HCT116 (cell line): ENCODE measurements at regions not wholly inside any gene's neighbourhood (a gene's known extent, or its start where the extent isn't known, plus 50 kb on each side); places are given as distances from the start of the nearest gene placed in this dataset.

Experiments
- ELF1 ChIP-seq: IDR thresholded peaks from 2 replicates; pipeline ENCODE4 v1.6.1; 2012; ENCODE audit warnings: low read depth, borderline replicate concordance
- EZH2 ChIP-seq: fragments of 200-600 bp; sonication (generic); IDR thresholded peaks from 2 replicates; pipeline ENCODE4 v1.6.1; 2017; ENCODE audit warnings: antibody characterized with exemption, mixed run types
- POLR2A ChIP-seq: IDR thresholded peaks from 2 replicates; pipeline ENCODE4 v1.7.0; 2011; ENCODE audit warnings: borderline replicate concordance; ENCODE audit not compliant: insufficient read depth, insufficient read length; ENCODE audit errors: extremely low read depth
- POLR2AphosphoS5 ChIP-seq: IDR thresholded peaks from 2 replicates; pipeline ENCODE4 v1.6.1; 2011; ENCODE audit warnings: mild to moderate bottlenecking, low read depth, low read length, moderate library complexity
- SP1 ChIP-seq: IDR thresholded peaks from 2 replicates; pipeline ENCODE4 v1.6.1; 2012; ENCODE audit warnings: low read depth
- SRF ChIP-seq: IDR thresholded peaks from 2 replicates; pipeline ENCODE4 v1.6.1; 2012; ENCODE audit warnings: low read depth
- TCF7L2 ChIP-seq: IDR thresholded peaks from 2 replicates; pipeline ENCODE4 v1.7.0; 2011; ENCODE audit warnings: borderline replicate concordance, inconsistent platforms; ENCODE audit not compliant: insufficient read depth, insufficient read length; ENCODE audit errors: extremely low read depth
- YY1 ChIP-seq: IDR thresholded peaks from 2 replicates; pipeline ENCODE4 v1.6.1; 2011; ENCODE audit warnings: low read length, low read depth, moderate library complexity, mild to moderate bottlenecking; ENCODE audit not compliant: insufficient replicate concordance; ENCODE audit errors: extremely low read depth
- ZFX ChIP-seq: fragments of 450-650 bp; IDR thresholded peaks from 2 replicates; pipeline ENCODE4 v1.6.1; 2017
- ZNF274 ChIP-seq: fragments of 200-500 bp; sonication (Bioruptor generic); IDR thresholded peaks from 2 replicates; pipeline ENCODE4 v1.6.1; 2014; ENCODE audit warnings: mild to moderate bottlenecking, low read depth, low read length, inconsistent platforms
- TF ChIP-seq, protein P1 (sequence below), 3 experiments: fragments of 200-600 bp in 1 of 3; sonication (generic) in 1 of 3; IDR thresholded peaks in 2 of 3; conservative IDR thresholded peaks in 1 of 3; 2 replicates each; pipeline ENCODE4 v1.5.1; 2012 to 2017; ENCODE audit warnings: low read depth in 2 of 3, low read length in 2 of 3, antibody characterized with exemption in 1 of 3, borderline replicate concordance in 1 of 3, control low read depth in 1 of 3, mild to moderate bottlenecking in 1 of 3, mixed read lengths in 1 of 3, mixed run types in 1 of 3, moderate library complexity in 1 of 3; ENCODE audit not compliant: insufficient read depth in 1 of 3
- TF ChIP-seq, protein P2 (sequence below): IDR thresholded peaks from 2 replicates; pipeline ENCODE4 v1.6.1; 2012; ENCODE audit warnings: low read depth

- no peak for TF ChIP-seq YY1
- TF ChIP-seq EZH2: no peak
- TF ChIP-seq POLR2A: no peak
- TF ChIP-seq, protein P1, sequence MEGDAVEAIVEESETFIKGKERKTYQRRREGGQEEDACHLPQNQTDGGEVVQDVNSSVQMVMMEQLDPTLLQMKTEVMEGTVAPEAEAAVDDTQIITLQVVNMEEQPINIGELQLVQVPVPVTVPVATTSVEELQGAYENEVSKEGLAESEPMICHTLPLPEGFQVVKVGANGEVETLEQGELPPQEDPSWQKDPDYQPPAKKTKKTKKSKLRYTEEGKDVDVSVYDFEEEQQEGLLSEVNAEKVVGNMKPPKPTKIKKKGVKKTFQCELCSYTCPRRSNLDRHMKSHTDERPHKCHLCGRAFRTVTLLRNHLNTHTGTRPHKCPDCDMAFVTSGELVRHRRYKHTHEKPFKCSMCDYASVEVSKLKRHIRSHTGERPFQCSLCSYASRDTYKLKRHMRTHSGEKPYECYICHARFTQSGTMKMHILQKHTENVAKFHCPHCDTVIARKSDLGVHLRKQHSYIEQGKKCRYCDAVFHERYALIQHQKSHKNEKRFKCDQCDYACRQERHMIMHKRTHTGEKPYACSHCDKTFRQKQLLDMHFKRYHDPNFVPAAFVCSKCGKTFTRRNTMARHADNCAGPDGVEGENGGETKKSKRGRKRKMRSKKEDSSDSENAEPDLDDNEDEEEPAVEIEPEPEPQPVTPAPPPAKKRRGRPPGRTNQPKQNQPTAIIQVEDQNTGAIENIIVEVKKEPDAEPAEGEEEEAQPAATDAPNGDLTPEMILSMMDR (IDR thresholded peaks at IDR 0.05 in 2 of 3, conservative IDR thresholded peaks at IDR 0.05 in 1 of 3; ENCODE audit: borderline replicate concordance in 1 of 3, insufficient read depth in 1 of 3, low read depth in 2 of 3, low read length in 2 of 3): no peak
- TF ChIP-seq POLR2AphosphoS5: no peak
- no peak for TF ChIP-seq ELF1
- no peak for TF ChIP-seq ZNF274
- TF ChIP-seq TCF7L2: no peak
- TF ChIP-seq SP1: no peak
- TF ChIP-seq, protein P2, sequence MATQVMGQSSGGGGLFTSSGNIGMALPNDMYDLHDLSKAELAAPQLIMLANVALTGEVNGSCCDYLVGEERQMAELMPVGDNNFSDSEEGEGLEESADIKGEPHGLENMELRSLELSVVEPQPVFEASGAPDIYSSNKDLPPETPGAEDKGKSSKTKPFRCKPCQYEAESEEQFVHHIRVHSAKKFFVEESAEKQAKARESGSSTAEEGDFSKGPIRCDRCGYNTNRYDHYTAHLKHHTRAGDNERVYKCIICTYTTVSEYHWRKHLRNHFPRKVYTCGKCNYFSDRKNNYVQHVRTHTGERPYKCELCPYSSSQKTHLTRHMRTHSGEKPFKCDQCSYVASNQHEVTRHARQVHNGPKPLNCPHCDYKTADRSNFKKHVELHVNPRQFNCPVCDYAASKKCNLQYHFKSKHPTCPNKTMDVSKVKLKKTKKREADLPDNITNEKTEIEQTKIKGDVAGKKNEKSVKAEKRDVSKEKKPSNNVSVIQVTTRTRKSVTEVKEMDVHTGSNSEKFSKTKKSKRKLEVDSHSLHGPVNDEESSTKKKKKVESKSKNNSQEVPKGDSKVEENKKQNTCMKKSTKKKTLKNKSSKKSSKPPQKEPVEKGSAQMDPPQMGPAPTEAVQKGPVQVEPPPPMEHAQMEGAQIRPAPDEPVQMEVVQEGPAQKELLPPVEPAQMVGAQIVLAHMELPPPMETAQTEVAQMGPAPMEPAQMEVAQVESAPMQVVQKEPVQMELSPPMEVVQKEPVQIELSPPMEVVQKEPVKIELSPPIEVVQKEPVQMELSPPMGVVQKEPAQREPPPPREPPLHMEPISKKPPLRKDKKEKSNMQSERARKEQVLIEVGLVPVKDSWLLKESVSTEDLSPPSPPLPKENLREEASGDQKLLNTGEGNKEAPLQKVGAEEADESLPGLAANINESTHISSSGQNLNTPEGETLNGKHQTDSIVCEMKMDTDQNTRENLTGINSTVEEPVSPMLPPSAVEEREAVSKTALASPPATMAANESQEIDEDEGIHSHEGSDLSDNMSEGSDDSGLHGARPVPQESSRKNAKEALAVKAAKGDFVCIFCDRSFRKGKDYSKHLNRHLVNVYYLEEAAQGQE: no peak
- no peak for TF ChIP-seq ZFX
- TF ChIP-seq SRF: no peak
Measured at GRCh38 chr12:30178916-30179315, 395.2 kb upstream of the TMTC1 start.
